SK-N-SH (cell line): ENCODE measurements at regions not wholly inside any gene's neighbourhood (a gene's known extent, or its start where the extent isn't known, plus 50 kb on each side); places are given as distances from the start of the nearest gene placed in this dataset.

Source experiments
- CTCF ChIA-PET: fragments of 300-600, 350-600 bp; formaldehyde crosslinking; extraction: SDS; loops from one replicate; lab custom pipeline; 2021; lab: Yijun Ruan, JAX
- POLR2A ChIA-PET: fragments of 350-600 bp; sonication (Branson Sonifier 250); formaldehyde crosslinking; extraction: SDS; loops from one replicate; lab custom pipeline; 2020; ENCODE audit warnings: antibody characterized with exemption, inconsistent platforms; lab: Yijun Ruan, JAX
- DNase-seq: peaks from one replicate; pipeline ENCODE4 v3.0.0; 2012
- H2AFZ ChIP-seq: fragments of 200-600 bp; sonication (generic); 2 replicates; pipeline ENCODE4 v1.8.1; 2016; ENCODE audit warnings: antibody characterized with exemption, mild to moderate bottlenecking, low read depth
- H3F3A ChIP-seq: fragments of 200-600 bp; sonication (generic); replicated peaks from 2 replicates; pipeline ENCODE3; 2016; ENCODE audit warnings: antibody characterized with exemption, mild to moderate bottlenecking; ENCODE audit not compliant: insufficient read depth
- H3K27ac ChIP-seq, 2 experiments: fragments of 200-500 bp in 1 of 2; fragments of 200-600 bp in 1 of 2; sonication (Bioruptor generic) in 1 of 2; sonication (generic), shearing (Covaris generic) in 1 of 2; 2 replicates each; pipeline versions ENCODE4 v1.5.1 to v1.6.1; 2014 to 2016; ENCODE audit warnings: low read depth in 2 of 2, inconsistent platforms in 1 of 2, low read length in 1 of 2, mild to moderate bottlenecking in 1 of 2, mixed read lengths in 1 of 2
- H3K27me3 ChIP-seq: fragments of 200-600 bp; sonication (generic), shearing (Covaris generic); 2 replicates; pipeline ENCODE4 v1.6.1; 2016; ENCODE audit warnings: mixed run types; ENCODE audit not compliant: insufficient read depth
- H3K36me3 ChIP-seq, 2 experiments: fragments of 200-500 bp in 1 of 2; fragments of 200-600 bp in 1 of 2; sonication (Bioruptor generic) in 1 of 2; sonication (generic) in 1 of 2; replicated peaks in 1 of 2; 2 replicates each; pipeline versions ENCODE3 to v1.5.1; 2014 to 2016; ENCODE audit warnings: low read length in 1 of 2, mild to moderate bottlenecking in 1 of 2; ENCODE audit not compliant: insufficient read depth in 2 of 2, control insufficient read depth in 1 of 2
- H3K4me1 ChIP-seq, 2 experiments: fragments of 200-500 bp in 1 of 2; fragments of 200-600 bp in 1 of 2; sonication (Bioruptor generic) in 1 of 2; sonication (generic), shearing (Covaris generic) in 1 of 2; 2 replicates each; pipeline versions ENCODE4 v1.5.1 to v1.6.1; 2014 to 2016; ENCODE audit warnings: low read depth in 1 of 2, low read length in 1 of 2, mixed run types in 1 of 2; ENCODE audit not compliant: insufficient read depth in 2 of 2, control insufficient read depth in 1 of 2
- H3K4me2 ChIP-seq: fragments of 200-600 bp; sonication (generic), shearing (Covaris generic); 2 replicates; pipeline ENCODE4 v1.6.1; 2017; ENCODE audit warnings: mixed run types
- H3K4me3 ChIP-seq, 2 experiments: fragments of 200-500 bp in 1 of 2; fragments of 200-600 bp in 1 of 2; sonication (Bioruptor generic) in 1 of 2; sonication (generic), shearing (Covaris generic) in 1 of 2; 2 replicates each; pipeline versions ENCODE4 v1.5.1 to v1.8.1; 2014 to 2016; ENCODE audit warnings: low read depth in 2 of 2, inconsistent platforms in 1 of 2, low read length in 1 of 2, mild to moderate bottlenecking in 1 of 2, mixed read lengths in 1 of 2, moderate library complexity in 1 of 2
- H3K79me2 ChIP-seq: fragments of 200-600 bp; sonication (generic); 2 replicates; pipeline ENCODE4 v1.8.1; 2017; ENCODE audit warnings: mild to moderate bottlenecking; ENCODE audit not compliant: insufficient read depth
- H3K9ac ChIP-seq: fragments of 200-600 bp; sonication (generic); 2 replicates; pipeline ENCODE4 v1.6.1; 2017; ENCODE audit warnings: mixed run types
- H3K9me2 ChIP-seq: fragments of 200-600 bp; sonication (generic); 2 replicates; pipeline ENCODE4 v1.6.1; 2017; ENCODE audit warnings: mixed run types
- H3K9me3 ChIP-seq: fragments of 200-600 bp; sonication (generic); 2 replicates; pipeline ENCODE4 v1.6.1; 2017; ENCODE audit warnings: mixed run types, mild to moderate bottlenecking, moderate library complexity
- H4K20me1 ChIP-seq: fragments of 200-600 bp; sonication (generic); 2 replicates; pipeline ENCODE4 v1.6.1; 2017; ENCODE audit warnings: mild to moderate bottlenecking, mixed run types; ENCODE audit not compliant: insufficient read depth
- CHD2 ChIP-seq: fragments of 150-350 bp; IDR thresholded peaks from 2 replicates; pipeline ENCODE4 v1.6.1; 2018; ENCODE audit warnings: low read length; ENCODE audit not compliant: partially characterized antibody
- CTCF ChIP-seq: fragments of 200-600 bp; sonication (generic); IDR thresholded peaks from 2 replicates; pipeline ENCODE4 v1.6.1; 2017; ENCODE audit warnings: antibody characterized with exemption, mild to moderate bottlenecking, moderate library complexity
- ELF1 ChIP-seq: IDR thresholded peaks from 2 replicates; pipeline ENCODE4 v1.4.0; 2012
- GABPA ChIP-seq: IDR thresholded peaks from 2 replicates; pipeline ENCODE4 v1.4.0; 2012; ENCODE audit warnings: low read depth, mild to moderate bottlenecking
- IRF3 ChIP-seq: fragments of 150-350 bp; IDR thresholded peaks from 2 replicates; pipeline ENCODE4 v1.6.1; 2016; ENCODE audit warnings: mild to moderate bottlenecking, low read depth, low read length
- MEF2A ChIP-seq: IDR thresholded peaks from 2 replicates; pipeline ENCODE4 v1.4.0; 2012; ENCODE audit warnings: low read depth, borderline replicate concordance
- NFIC ChIP-seq: IDR thresholded peaks from 2 replicates; pipeline ENCODE4 v1.4.0; 2012; ENCODE audit warnings: borderline replicate concordance
- NRF1 ChIP-seq: IDR thresholded peaks from 2 replicates; pipeline ENCODE4 v1.6.1; 2012; ENCODE audit warnings: low read depth, mild to moderate bottlenecking, low read length
- PBX3 ChIP-seq: IDR thresholded peaks from 2 replicates; pipeline ENCODE4; 2012
- POLR2AphosphoS5 ChIP-seq: IDR thresholded peaks from 2 replicates; pipeline ENCODE4 v1.6.1; 2012; ENCODE audit warnings: low read depth, low read length
- RCOR1 ChIP-seq: fragments of 150-350 bp; IDR thresholded peaks from 2 replicates; pipeline ENCODE4 v1.6.1; 2017; ENCODE audit warnings: antibody characterized with exemption, low read length
- RFX5 ChIP-seq: IDR thresholded peaks from 2 replicates; pipeline ENCODE4 v1.6.1; 2012; ENCODE audit warnings: mild to moderate bottlenecking, improper control_type of control experiment, low read length
- TEAD4 ChIP-seq: IDR thresholded peaks from 2 replicates; pipeline ENCODE4 v1.4.0; 2012; ENCODE audit warnings: mild to moderate bottlenecking, borderline replicate concordance; ENCODE audit not compliant: insufficient read depth
- USF2 ChIP-seq: fragments of 150-350 bp; IDR thresholded peaks from 2 replicates; pipeline ENCODE4 v1.6.1; 2017; ENCODE audit warnings: antibody characterized with exemption, low read length, low read depth, borderline replicate concordance
- YY1 ChIP-seq: IDR thresholded peaks from 2 replicates; pipeline ENCODE4 v1.4.0; 2012; ENCODE audit warnings: low read depth, mild to moderate bottlenecking
- ZBTB33 ChIP-seq: IDR thresholded peaks from 2 replicates; pipeline ENCODE4 v1.4.0; 2012; ENCODE audit warnings: low read depth, borderline replicate concordance
- WGBS: methylation state at CpG from one replicate; pipeline ENCODE4 v1.1.6; 2017; ENCODE audit warnings: low lambda C conversion rate; 5-methylcytosine and 5-hydroxymethylcytosine counted together

GRCh38 chr13:56909896-56910600 is 230.7 kb upstream of the PRR20A start:
- Histone ChIP-seq H2AFZ (no peak overlapping the region), H3K4me3 (no peak overlapping the region), H3K9me3 (no peaks in the 10 kb centered on the region), H3K9me2 (no peaks in the 10 kb centered on the region), H3K27me3 (no peaks in the 10 kb centered on the region), H3K9ac (no peak overlapping the region), H3F3A (peaks cover 8% of the 10 kb centered on the region), H3K4me2 (no peak overlapping the region), H4K20me1 (no peaks in the 10 kb centered on the region), H3K27ac (no peak overlapping the region), H3K79me2 (no peaks in the 10 kb centered on the region), H3K36me3 (no peaks in the 10 kb centered on the region), H3K4me1 (no peaks in the 10 kb centered on the region; a peak in 1 of 4 replicates)
- CTCF ChIA-PET: interaction anchor here (0.6 kb wide), 1 partner anchor 655 kb away, joined by 3 read pairs; no protein-coding TSS in a partner anchor
- POLR2A ChIA-PET: no interaction called here
- TF ChIP-seq CHD2 (no peak), TEAD4 (no peak), NRF1 (no peak), RCOR1 (no peak), CTCF (no peak), POLR2AphosphoS5 (no peak), ZBTB33 (no peak), RFX5 (no peak)
- no peak for DNase-seq
- 48% methylated on average over 9 of the region's 30 CpGs for WGBS

- no peaks in the 10 kb centered on the region for H3K36me3 ChIP-seq
- no peak for DNase-seq
- CTCF ChIA-PET: no interaction called here
Measured at GRCh38 chr13:56917966-56918365, 222.8 kb upstream of the PRR20A start.

More at GRCh38 chr13:56917966-56918365, 222.8 kb upstream of the PRR20A start:
- Histone ChIP-seq H4K20me1 (no peaks in the 10 kb centered on the region), H3K79me2 (no peaks in the 10 kb centered on the region), H3K4me3 (no peak overlapping the region), H3K27ac (no peak overlapping the region), H3K27me3 (no peaks in the 10 kb centered on the region), H3K9me3 (no peaks in the 10 kb centered on the region), H3K4me2 (no peak overlapping the region), H3K4me1 (no peaks in the 10 kb centered on the region), H3F3A (no peaks in the 10 kb centered on the region), H3K9me2 (no peaks in the 10 kb centered on the region), H3K9ac (no peak overlapping the region), H2AFZ (no peak overlapping the region)
- TF ChIP-seq RCOR1 (no peak), IRF3 (no peak), ELF1 (no peak), NRF1 (no peak), GABPA (no peak), CTCF (no peak), MEF2A (no peak), YY1 (no peak), TEAD4 (no peak), PBX3 (no peak), USF2 (no peak), NFIC (no peak)
- POLR2A ChIA-PET: no interaction called here
- WGBS: 73% methylated on average over 3 of the region's 3 CpGs
